ENCODE measurements at regions not wholly inside any gene's neighbourhood (a gene's known extent, or its start where the extent isn't known, plus 50 kb on each side); places are given as distances from the start of the nearest gene placed in this dataset.

- Histone ChIP-seq H3K4me2 (ENCODE audit: insufficient read depth, low read length) (no peak overlapping the region), H3K9me1 (ENCODE audit: control insufficient read depth, insufficient read depth, low read length) (no peaks in the 10 kb centered on the region), H3K79me2 (ENCODE audit: control insufficient read depth, insufficient read depth, low read length) (no peaks in the 10 kb centered on the region), H2AFZ (ENCODE audit: low read depth, low read length) (no peak overlapping the region), H3K9ac (ENCODE audit: insufficient read depth in 1 of 2, low read depth in 2 of 2, low read length in 2 of 2) (no peak overlapping the region), H3K4me3 (no peak overlapping the region), H3K27me3 (ENCODE audit: control insufficient read depth in 2 of 2, insufficient read depth in 2 of 2, low read length in 2 of 2) (no peaks in the 10 kb centered on the region), H4K20me1 (replicated peaks; ENCODE audit: control insufficient read depth, insufficient read depth, low read length) (no peaks in the 10 kb centered on the region), H3K4me1 (replicated peaks in 1 of 2; ENCODE audit: control insufficient read depth in 2 of 2, insufficient read depth in 2 of 2, low read length in 2 of 2) (no peaks in the 10 kb centered on the region), H3K27ac (ENCODE audit: extremely low read depth, low read depth, low read length) (no peak overlapping the region), H3K36me3 (ENCODE audit: control insufficient read depth, insufficient read depth, low read length) (no peaks in the 10 kb centered on the region), H3K9me3 (replicated peaks; ENCODE audit: control insufficient read depth, insufficient read depth, low read depth, low read length) (no peaks in the 10 kb centered on the region)
- in situ Hi-C loops (cut with MboI) (no loop called here), intact Hi-C loops (cut with micrococcal nuclease) (no loop called here)
- no peak for DNase-seq (ENCODE audit: extremely low read depth in 1 of 4, low spot score in 3 of 4)
- ChIA-PET CTCF (ENCODE audit: low intra/inter-chr PET ratio) (no interaction called here), POLR2A (no interaction called here)
- FAIRE-seq, result no peak
- no peak for ATAC-seq
- BruUV-seq (replicated peaks), result no TSS peak
- 0% methylated on average over 4 of the region's 4 CpGs for WGBS (ENCODE audit: insufficient coverage, low coverage, missing lambda C conversion rate)
- TF ChIP-seq FOXJ3 (CRISPR knock-in tag; IDR thresholded peaks at IDR 0.05) (no peak), GTF2E2 (tag; IDR thresholded peaks at IDR 0.05) (no peak), NELFE (IDR thresholded peaks at IDR 0.05; ENCODE audit: insufficient read depth, insufficient read length) (no peak), FUS (optimal IDR thresholded peaks at IDR 0.05; ENCODE audit: low read depth, low read length) (no peak), NFRKB (IDR thresholded peaks at IDR 0.05; ENCODE audit: low read depth) (no peak), FOXA3 (CRISPR knock-in tag; conservative IDR thresholded peaks at IDR 0.05 in 1 of 2, IDR thresholded peaks at IDR 0.05 in 1 of 2) (no peak), HNRNPH1 (optimal IDR thresholded peaks at IDR 0.05; ENCODE audit: low read depth, low read length) (no peak), POLR2G (IDR thresholded peaks at IDR 0.05; ENCODE audit: low read depth, low read length) (no peak)
These were observed 867.1 kb upstream of the GBE1 start for GRCh38 chr3:82628385-82629014.
